ENCODE measurements at regions not wholly inside any gene's neighbourhood (a gene's known extent, or its start where the extent isn't known, plus 50 kb on each side); places are given as distances from the start of the nearest gene placed in this dataset.

GRCh38 chr4:124487651-124488050, 224.9 kb downstream of the ANKRD50 start:
- TF ChIP-seq ZFX (IDR thresholded peaks at IDR 0.05) (no peak), CTCF (conservative IDR thresholded peaks at IDR 0.05) (no peak)
